SKM-1 treated with dmso at 0.1 percent for 144 hours (cell line): ENCODE measurements at regions not wholly inside any gene's neighbourhood (a gene's known extent, or its start where the extent isn't known, plus 50 kb on each side); places are given as distances from the start of the nearest gene placed in this dataset.
"Not testable (repeated sequence)": the region's sequence is repeated elsewhere in the genome, so short reads cannot be mapped to it uniquely, and the experiment has no call there.

Experiments
- DNase-seq: peaks from one replicate; lab custom pipeline; 2025; ENCODE audit not compliant: unreplicated experiment; lab: John Stamatoyannopoulos, UW

- DNase-seq, result no peak
Observed at GRCh38 chr12:131353376-131353775, 357.5 kb upstream of the SFSWAP start.

GRCh38 chr12:131353826-131354225 lies 357.1 kb upstream of the SFSWAP start:
- DNase-seq, result no peak

GRCh38 chr12:131355361-131356245 lies 355.3 kb upstream of the SFSWAP start:
- DNase-seq, result no peak

- no peak for DNase-seq
Observed at GRCh38 chr12:131356485-131357184, 354.3 kb upstream of the SFSWAP start.

GRCh38 chr12:131357185-131357747 lies 353.6 kb upstream of the SFSWAP start:
- no peak for DNase-seq

GRCh38 chr12:131357920-131358319 lies 353.0 kb upstream of the SFSWAP start:
- no peak for DNase-seq

- no peak for DNase-seq
Observed at GRCh38 chr12:131362291-131363211, 348.3 kb upstream of the SFSWAP start.

- no peak for DNase-seq
Observed at GRCh38 chr12:131363393-131363792, 347.5 kb upstream of the SFSWAP start.

GRCh38 chr12:131363841-131364495 lies 346.9 kb upstream of the SFSWAP start:
- DNase-seq, result no peak

GRCh38 chr12:131364903-131365820 lies 345.7 kb upstream of the SFSWAP start:
- no peak for DNase-seq

GRCh38 chr12:131365821-131366260 lies 345.0 kb upstream of the SFSWAP start:
- DNase-seq, result no peak

GRCh38 chr12:131366261-131366871 lies 344.5 kb upstream of the SFSWAP start:
- DNase-seq, result no peak

- DNase-seq, result not testable (repeated sequence)
Observed at GRCh38 chr12:131367067-131367982, 343.6 kb upstream of the SFSWAP start.

- no peak for DNase-seq
Observed at GRCh38 chr12:131367983-131368667, 342.8 kb upstream of the SFSWAP start.

- no peak for DNase-seq
Observed at GRCh38 chr12:131368668-131369071, 342.2 kb upstream of the SFSWAP start.

GRCh38 chr12:131369094-131369845 lies 341.6 kb upstream of the SFSWAP start:
- no peak for DNase-seq
